ENCODE measurements at regions not wholly inside any gene's neighbourhood (a gene's known extent, or its start where the extent isn't known, plus 50 kb on each side); places are given as distances from the start of the nearest gene placed in this dataset.

DNA sequence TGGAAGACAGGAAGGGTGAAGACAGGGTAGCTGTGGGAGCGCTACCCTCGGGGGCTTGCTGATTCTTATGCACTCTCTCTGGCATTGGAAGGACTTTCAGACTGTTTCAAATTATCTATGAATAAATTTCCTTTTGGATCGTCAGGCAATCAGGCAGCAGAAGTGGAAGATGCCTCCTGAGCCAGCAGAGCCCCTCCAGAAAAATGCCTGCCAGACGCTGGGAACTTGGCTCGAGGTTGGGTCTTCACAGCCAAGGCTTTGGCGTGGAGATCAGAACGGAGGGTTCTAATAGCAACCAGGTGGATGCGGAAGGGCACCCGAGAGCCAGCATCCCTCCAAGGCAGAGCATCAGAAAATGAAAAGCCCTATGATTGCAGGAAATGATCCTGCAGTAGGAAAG lies 119.2 kb upstream of the RFLNA start:
- TF ChIP-seq STAT5B (CRISPR knock-in tag; IDR thresholded peaks at IDR 0.05) (no peak), POLR2A (conservative IDR thresholded peaks at IDR 0.05) (no peak), HDAC2 (IDR thresholded peaks at IDR 0.05) (no peak), MTA3 (IDR thresholded peaks at IDR 0.05; ENCODE audit: borderline replicate concordance) (no peak), ZKSCAN1 (IDR thresholded peaks at IDR 0.05; ENCODE audit: low read depth, low read length) (no peak)
